ENCODE measurements at regions not wholly inside any gene's neighbourhood (a gene's known extent, or its start where the extent isn't known, plus 50 kb on each side); places are given as distances from the start of the nearest gene placed in this dataset.

- TF ChIP-seq CTCF (IDR thresholded peaks at IDR 0.05) (no peak), EP300 (IDR thresholded peaks at IDR 0.05) (no peak), POLR2A (IDR thresholded peaks at IDR 0.05) (no peak)
Measured at GRCh38 chr5:133708331-133708850, 96.0 kb upstream of the FSTL4 start.

All from tibial nerve (tissue), 4 donors.